ENCODE measurements at regions not wholly inside any gene's neighbourhood (a gene's known extent, or its start where the extent isn't known, plus 50 kb on each side); places are given as distances from the start of the nearest gene placed in this dataset.
"Not testable (repeated sequence)": the region's sequence is repeated elsewhere in the genome, so short reads cannot be mapped to it uniquely, and the experiment has no call there.

- Histone ChIP-seq H3K4me1 (no peaks in the 10 kb centered on the region), H3K9me3 (no peaks in the 10 kb centered on the region), H3K36me3 (no peaks in the 10 kb centered on the region), H3K27ac (no peak overlapping the region), H3K4me3 (no peak overlapping the region), H3K27me3 (no peaks in the 10 kb centered on the region)
- ATAC-seq (no peak), DNase-seq (no peak)
- in situ Hi-C loops (cut with MboI; ENCODE audit: low sequenced_read_pairs in 4 of 4) = no loop called here
- TF ChIP-seq POLR2A (IDR thresholded peaks at IDR 0.05) = no peak
- TF ChIP-seq, protein P1, sequence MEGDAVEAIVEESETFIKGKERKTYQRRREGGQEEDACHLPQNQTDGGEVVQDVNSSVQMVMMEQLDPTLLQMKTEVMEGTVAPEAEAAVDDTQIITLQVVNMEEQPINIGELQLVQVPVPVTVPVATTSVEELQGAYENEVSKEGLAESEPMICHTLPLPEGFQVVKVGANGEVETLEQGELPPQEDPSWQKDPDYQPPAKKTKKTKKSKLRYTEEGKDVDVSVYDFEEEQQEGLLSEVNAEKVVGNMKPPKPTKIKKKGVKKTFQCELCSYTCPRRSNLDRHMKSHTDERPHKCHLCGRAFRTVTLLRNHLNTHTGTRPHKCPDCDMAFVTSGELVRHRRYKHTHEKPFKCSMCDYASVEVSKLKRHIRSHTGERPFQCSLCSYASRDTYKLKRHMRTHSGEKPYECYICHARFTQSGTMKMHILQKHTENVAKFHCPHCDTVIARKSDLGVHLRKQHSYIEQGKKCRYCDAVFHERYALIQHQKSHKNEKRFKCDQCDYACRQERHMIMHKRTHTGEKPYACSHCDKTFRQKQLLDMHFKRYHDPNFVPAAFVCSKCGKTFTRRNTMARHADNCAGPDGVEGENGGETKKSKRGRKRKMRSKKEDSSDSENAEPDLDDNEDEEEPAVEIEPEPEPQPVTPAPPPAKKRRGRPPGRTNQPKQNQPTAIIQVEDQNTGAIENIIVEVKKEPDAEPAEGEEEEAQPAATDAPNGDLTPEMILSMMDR (IDR thresholded peaks at IDR 0.05 in 4 of 5, conservative IDR thresholded peaks at IDR 0.05 in 1 of 5) = no peak
- intact Hi-C loops (cut with DNase I; ENCODE audit: low total_unique reads) = no loop called here
These were observed 184.5 kb downstream of the MRPS30 start for GRCh38 chr5:44993286-44993685.

GRCh38 chr5:44997506-44997905 lies 188.8 kb downstream of the MRPS30 start:
- Histone ChIP-seq H3K9me3 (no peaks in the 10 kb centered on the region), H3K4me1 (no peaks in the 10 kb centered on the region), H3K36me3 (no peaks in the 10 kb centered on the region), H3K4me3 (no peak overlapping the region), H3K27ac (no peak overlapping the region), H3K27me3 (no peaks in the 10 kb centered on the region)
- intact Hi-C loops (cut with DNase I; ENCODE audit: low total_unique reads) = no loop called here
- ATAC-seq = no peak
- TF ChIP-seq, protein P1 (IDR thresholded peaks at IDR 0.05 in 4 of 5, conservative IDR thresholded peaks at IDR 0.05 in 1 of 5) = no peak
- TF ChIP-seq POLR2A (IDR thresholded peaks at IDR 0.05) = no peak
- DNase-seq = no peak
- in situ Hi-C loops (cut with MboI; ENCODE audit: low sequenced_read_pairs in 4 of 4) = no loop called here

DNA sequence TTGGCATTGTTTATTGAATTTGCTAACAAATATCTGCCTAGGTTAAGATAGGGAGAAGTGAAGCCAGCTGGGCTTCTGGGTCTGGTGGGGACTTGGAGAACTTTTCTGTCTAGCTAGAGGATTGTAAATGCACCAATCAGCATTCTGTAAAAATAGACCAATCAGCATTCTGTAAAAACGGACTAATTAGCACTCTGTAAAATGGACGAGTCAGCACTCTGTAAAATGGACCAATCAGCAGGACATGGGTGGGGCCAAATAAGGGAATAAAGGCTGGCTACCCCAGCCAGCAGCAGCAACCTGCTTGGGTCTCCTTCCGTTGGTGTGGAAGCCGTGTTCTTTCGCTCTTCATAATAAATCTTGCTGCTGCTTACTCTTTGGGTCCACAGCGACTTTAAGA lies 198.4 kb downstream of the MRPS30 start:
- H3K36me3 ChIP-seq; H3K9me3 ChIP-seq; DNase-seq; H3K27ac ChIP-seq; H3K4me1 ChIP-seq; intact Hi-C loops (cut with DNase I; ENCODE audit: low total_unique reads); ATAC-seq; in situ Hi-C loops (cut with MboI; ENCODE audit: low sequenced_read_pairs in 4 of 4); H3K4me3 ChIP-seq; H3K27me3 ChIP-seq: not testable (repeated sequence)

GRCh38 chr5:45017568-45017967 lies 208.8 kb downstream of the MRPS30 start:
- Histone ChIP-seq H3K36me3 (no peaks in the 10 kb centered on the region), H3K27me3 (no peaks in the 10 kb centered on the region), H3K27ac (no peak overlapping the region), H3K4me3 (no peak overlapping the region), H3K4me1 (no peaks in the 10 kb centered on the region), H3K9me3 (no peaks in the 10 kb centered on the region)
- in situ Hi-C loops (cut with MboI; ENCODE audit: low sequenced_read_pairs in 4 of 4) = no loop called here
- no peak for DNase-seq
- TF ChIP-seq, protein P1 (IDR thresholded peaks at IDR 0.05 in 4 of 5, conservative IDR thresholded peaks at IDR 0.05 in 1 of 5) = no peak
- no peak for TF ChIP-seq POLR2A (IDR thresholded peaks at IDR 0.05)
- ATAC-seq = no peak
- intact Hi-C loops (cut with DNase I; ENCODE audit: low total_unique reads) = no loop called here

DNA sequence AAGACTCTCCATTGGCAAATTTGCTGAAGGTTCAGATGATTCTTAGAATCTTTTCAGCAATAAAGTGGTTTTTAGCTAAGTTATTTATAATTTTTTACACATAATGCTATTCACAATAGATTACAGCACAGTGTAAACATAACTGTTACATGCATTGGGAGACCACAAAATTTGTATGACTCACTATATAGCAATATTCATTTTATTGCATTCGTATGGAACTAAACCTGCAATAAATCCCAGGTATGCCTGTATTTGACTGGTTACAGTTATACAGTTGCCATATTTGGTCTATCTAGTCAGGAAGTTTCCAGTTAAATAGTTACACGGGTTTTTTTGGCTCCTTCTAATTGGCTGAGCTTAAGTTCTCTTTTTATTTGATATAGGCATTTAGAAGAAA lies 220.8 kb downstream of the MRPS30 start:
- Histone ChIP-seq H3K4me3 (no peak overlapping the region), H3K4me1 (no peaks in the 10 kb centered on the region), H3K27ac (no peak overlapping the region), H3K9me3 (no peaks in the 10 kb centered on the region), H3K36me3 (no peaks in the 10 kb centered on the region), H3K27me3 (no peaks in the 10 kb centered on the region)
- no peak for DNase-seq
- in situ Hi-C loops (cut with MboI; ENCODE audit: low sequenced_read_pairs in 4 of 4) (loop anchor here in 2 of 4 donors (25.0 kb wide), 1 partner anchor 483 kb away; no protein-coding TSS in a partner anchor), intact Hi-C loops (cut with DNase I; ENCODE audit: low total_unique reads) (no loop called here)
- no peak for ATAC-seq
- TF ChIP-seq POLR2A (IDR thresholded peaks at IDR 0.05) = no peak
- TF ChIP-seq, protein P1 (IDR thresholded peaks at IDR 0.05 in 4 of 5, conservative IDR thresholded peaks at IDR 0.05 in 1 of 5) = no peak

All from gastrocnemius medialis (tissue), 4 donors.